Fibroblast of lung (primary cell): ENCODE measurements at regions not wholly inside any gene's neighbourhood (a gene's known extent, or its start where the extent isn't known, plus 50 kb on each side); places are given as distances from the start of the nearest gene placed in this dataset.

Experiments
- DNase-seq, 2 donors: peaks; one replicate each; pipeline versions ENCODE4 v3.0.0 to v3.0.0-alpha.2; 2010; ENCODE audit warnings: low read depth in 2 of 2
- H2AFZ ChIP-seq: 2 replicates; pipeline ENCODE4 v1.5.1; 2012; ENCODE audit warnings: low read length, control low read depth, inconsistent platforms
- H3K27ac ChIP-seq: 2 replicates; pipeline ENCODE4 v1.5.1; 2011; ENCODE audit warnings: low read length, control low read depth; ENCODE audit not compliant: insufficient read depth
- H3K27me3 ChIP-seq: 2 replicates; pipeline ENCODE4 v1.5.1; 2011; ENCODE audit warnings: mild to moderate bottlenecking, low read length; ENCODE audit not compliant: control insufficient read depth, insufficient read depth
- H3K36me3 ChIP-seq: 2 replicates; pipeline ENCODE4 v1.5.1; 2011; ENCODE audit warnings: low read length; ENCODE audit not compliant: control insufficient read depth, insufficient read depth
- H3K4me1 ChIP-seq: 2 replicates; pipeline ENCODE4 v1.5.1; 2011; ENCODE audit warnings: low read length; ENCODE audit not compliant: control insufficient read depth, insufficient read depth; ENCODE audit errors: extremely low read depth
- H3K4me2 ChIP-seq: 2 replicates; pipeline ENCODE4 v1.5.1; 2011; ENCODE audit warnings: low read length, control low read depth; ENCODE audit not compliant: insufficient read depth; ENCODE audit errors: extremely low read depth
- H3K4me3 ChIP-seq, 4 experiments: fragments of 200-600 bp in 1 of 4; sonication (generic) in 1 of 4; replicated peaks in 1 of 4; 2 replicates each; pipeline ENCODE4 v1.5.1; 2011 to 2016; ENCODE audit warnings: low read length in 4 of 4, low read depth in 3 of 4, mild to moderate bottlenecking in 3 of 4, control low read depth in 2 of 4, inconsistent platforms in 1 of 4, mixed read lengths in 1 of 4; ENCODE audit not compliant: insufficient read depth in 1 of 4; ENCODE audit errors: control extremely low read depth in 1 of 4
- H3K79me2 ChIP-seq: 2 replicates; pipeline ENCODE4 v1.5.1; 2012; ENCODE audit warnings: mild to moderate bottlenecking, low read length, inconsistent platforms; ENCODE audit not compliant: control insufficient read depth, insufficient read depth
- H3K9ac ChIP-seq: 2 replicates; pipeline ENCODE4 v1.5.1; 2011; ENCODE audit warnings: mild to moderate bottlenecking, low read length, control low read depth; ENCODE audit not compliant: insufficient read depth
- H3K9me3 ChIP-seq: 2 replicates; pipeline ENCODE4 v1.5.1; 2012; ENCODE audit warnings: low read depth, low read length; ENCODE audit not compliant: control insufficient read depth, insufficient read depth
- H4K20me1 ChIP-seq: 2 replicates; pipeline ENCODE4 v1.5.1; 2011; ENCODE audit warnings: low read length; ENCODE audit not compliant: control insufficient read depth, insufficient read depth; ENCODE audit errors: extremely low read depth
- CTCF ChIP-seq, 2 donors: IDR thresholded peaks in 1 of 2; conservative IDR thresholded peaks in 1 of 2; 1 replicate in 1 of 2; 2 replicates in 1 of 2; pipeline ENCODE4 v1.5.1; 2011 to 2012; ENCODE audit warnings: low read length in 2 of 2, control low read depth in 1 of 2, inconsistent platforms in 1 of 2, low read depth in 1 of 2, mild to moderate bottlenecking in 1 of 2
- EZH2 ChIP-seq: IDR thresholded peaks from 2 replicates; pipeline ENCODE4 v1.5.1; 2012; ENCODE audit warnings: low read length, control low read depth, mild to moderate bottlenecking; ENCODE audit errors: missing control alignments

- no peak overlapping the region for H3K27ac ChIP-seq
- H3K4me2 ChIP-seq: no peak overlapping the region
- no peaks in the 10 kb centered on the region for H3K27me3 ChIP-seq
- TF ChIP-seq EZH2 (no peak), CTCF (conservative IDR thresholded peaks at IDR 0.05 in 1 of 2, IDR thresholded peaks at IDR 0.05 in 1 of 2; ENCODE audit: low read depth in 1 of 2, low read length in 2 of 2) (no peak)
- no peaks in the 10 kb centered on the region for H3K79me2 ChIP-seq
- H3K4me3 ChIP-seq: no peak overlapping the region
- no peaks in the 10 kb centered on the region for H3K9me3 ChIP-seq
- no peak for DNase-seq
- no peaks in the 10 kb centered on the region for H4K20me1 ChIP-seq
- H3K9ac ChIP-seq: no peak overlapping the region
- no peaks in the 10 kb centered on the region for H3K4me1 ChIP-seq
- no peaks in the 10 kb centered on the region for H3K36me3 ChIP-seq
- no peak overlapping the region for H2AFZ ChIP-seq
Observed at GRCh38 chr9:29230931-29231330, 1657.7 kb upstream of the C9orf72 start.

- no peaks in the 10 kb centered on the region for H3K79me2 ChIP-seq
- H3K27me3 ChIP-seq: no peaks in the 10 kb centered on the region
- no peaks in the 10 kb centered on the region for H3K4me1 ChIP-seq
- no peak overlapping the region for H3K4me3 ChIP-seq
- TF ChIP-seq CTCF (conservative IDR thresholded peaks at IDR 0.05 in 1 of 2, IDR thresholded peaks at IDR 0.05 in 1 of 2; ENCODE audit: low read depth in 1 of 2, low read length in 2 of 2) (no peak), EZH2 (no peak)
- H3K27ac ChIP-seq: no peak overlapping the region
- H4K20me1 ChIP-seq: no peaks in the 10 kb centered on the region
- H2AFZ ChIP-seq: no peak overlapping the region
- H3K9me3 ChIP-seq: no peaks in the 10 kb centered on the region
- DNase-seq: no peak
- H3K4me2 ChIP-seq: no peak overlapping the region
- H3K9ac ChIP-seq: no peak overlapping the region
- no peaks in the 10 kb centered on the region for H3K36me3 ChIP-seq
Observed at GRCh38 chr9:29233193-29233592, 1659.9 kb upstream of the C9orf72 start.

DNA sequence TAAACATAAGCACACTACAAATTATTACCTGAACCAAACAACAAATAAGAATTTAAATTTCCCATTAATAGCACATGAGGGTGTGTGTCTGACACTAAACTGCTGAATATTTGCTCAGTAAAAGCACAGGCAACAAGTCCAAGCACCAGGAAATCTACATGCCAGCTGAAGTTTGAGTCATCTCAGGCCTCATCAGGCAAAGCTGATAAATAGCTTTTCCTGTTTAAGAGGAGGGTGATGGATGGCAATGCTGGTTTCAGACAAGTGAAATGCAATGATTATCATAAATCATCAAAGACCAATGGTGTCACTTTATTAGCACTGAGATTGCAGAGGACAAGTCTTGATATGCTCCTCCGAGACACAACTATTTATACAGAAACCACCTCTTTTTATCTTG, 1668.0 kb upstream of the C9orf72 start:
- Histone ChIP-seq H3K4me2 (no peak overlapping the region), H4K20me1 (no peaks in the 10 kb centered on the region), H3K36me3 (no peaks in the 10 kb centered on the region), H3K9me3 (no peaks in the 10 kb centered on the region), H3K9ac (no peak overlapping the region), H3K27me3 (no peaks in the 10 kb centered on the region), H3K4me3 (no peak overlapping the region), H3K79me2 (no peaks in the 10 kb centered on the region), H3K4me1 (no peaks in the 10 kb centered on the region), H3K27ac (no peak overlapping the region), H2AFZ (no peak overlapping the region)
- TF ChIP-seq CTCF (conservative IDR thresholded peaks at IDR 0.05 in 1 of 2, IDR thresholded peaks at IDR 0.05 in 1 of 2; ENCODE audit: low read depth in 1 of 2, low read length in 2 of 2) (no peak), EZH2 (no peak)
- DNase-seq: no peak
